DND-41 (cell line): ENCODE measurements at regions not wholly inside any gene's neighbourhood (a gene's known extent, or its start where the extent isn't known, plus 50 kb on each side); places are given as distances from the start of the nearest gene placed in this dataset.

Experiments
- EZH2 ChIP-seq: IDR thresholded peaks from 3 replicates; pipeline ENCODE4 v1.6.1; 2012; ENCODE audit warnings: borderline replicate concordance, low read depth, mild to moderate bottlenecking, moderate library complexity, low read length, inconsistent platforms; ENCODE audit not compliant: severe bottlenecking
- TF ChIP-seq, protein P1 (sequence below): IDR thresholded peaks from 2 replicates; pipeline ENCODE4 v1.5.1; 2012; ENCODE audit warnings: borderline replicate concordance, low read length, moderate library complexity, mild to moderate bottlenecking; ENCODE audit not compliant: poor library complexity, severe bottlenecking; ENCODE audit errors: extremely low read depth

DNA sequence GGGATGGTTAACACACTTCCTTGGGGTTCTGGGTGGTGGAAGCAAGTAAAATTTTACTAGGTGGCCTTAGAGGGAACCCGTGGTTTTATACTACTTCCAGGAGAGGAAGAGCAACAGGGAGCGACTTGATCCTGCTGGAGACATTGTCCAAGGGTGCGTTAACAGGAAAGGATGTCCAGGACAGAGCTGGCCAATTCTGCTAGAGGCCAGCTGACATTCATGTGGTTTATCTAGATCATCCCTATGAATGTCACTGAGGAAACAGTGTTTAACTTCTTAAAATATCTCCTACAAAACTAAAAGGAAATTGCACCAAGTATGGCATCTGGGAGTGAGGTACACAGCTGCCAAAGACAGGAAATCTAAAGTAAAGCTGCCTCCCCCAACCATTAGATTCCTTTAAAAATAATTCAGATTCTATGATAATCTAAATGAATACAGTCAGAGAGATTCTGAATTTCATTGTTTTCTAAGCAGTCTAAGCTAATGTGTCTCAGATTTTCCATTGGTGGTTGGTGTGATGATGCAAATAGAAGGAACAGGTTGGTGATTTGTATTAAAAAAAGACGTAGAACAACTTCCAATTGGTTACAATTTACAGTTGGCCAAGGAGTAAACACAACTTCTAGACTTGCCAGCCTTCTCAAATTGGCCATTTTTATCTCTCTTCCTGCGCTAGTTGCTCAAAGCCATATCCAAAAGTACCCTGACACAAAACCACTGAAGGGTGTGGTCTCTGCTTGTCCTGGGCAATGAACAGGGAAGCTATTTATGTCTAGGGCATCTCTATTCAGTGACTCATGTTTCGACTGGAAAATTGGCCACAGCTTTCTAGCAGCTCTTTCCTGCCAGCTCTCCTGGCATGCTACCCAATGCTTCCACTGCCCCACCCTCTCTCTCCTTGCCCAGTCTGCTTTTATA is 574.7 kb upstream of the MEF2C start:
- TF ChIP-seq, protein P1, sequence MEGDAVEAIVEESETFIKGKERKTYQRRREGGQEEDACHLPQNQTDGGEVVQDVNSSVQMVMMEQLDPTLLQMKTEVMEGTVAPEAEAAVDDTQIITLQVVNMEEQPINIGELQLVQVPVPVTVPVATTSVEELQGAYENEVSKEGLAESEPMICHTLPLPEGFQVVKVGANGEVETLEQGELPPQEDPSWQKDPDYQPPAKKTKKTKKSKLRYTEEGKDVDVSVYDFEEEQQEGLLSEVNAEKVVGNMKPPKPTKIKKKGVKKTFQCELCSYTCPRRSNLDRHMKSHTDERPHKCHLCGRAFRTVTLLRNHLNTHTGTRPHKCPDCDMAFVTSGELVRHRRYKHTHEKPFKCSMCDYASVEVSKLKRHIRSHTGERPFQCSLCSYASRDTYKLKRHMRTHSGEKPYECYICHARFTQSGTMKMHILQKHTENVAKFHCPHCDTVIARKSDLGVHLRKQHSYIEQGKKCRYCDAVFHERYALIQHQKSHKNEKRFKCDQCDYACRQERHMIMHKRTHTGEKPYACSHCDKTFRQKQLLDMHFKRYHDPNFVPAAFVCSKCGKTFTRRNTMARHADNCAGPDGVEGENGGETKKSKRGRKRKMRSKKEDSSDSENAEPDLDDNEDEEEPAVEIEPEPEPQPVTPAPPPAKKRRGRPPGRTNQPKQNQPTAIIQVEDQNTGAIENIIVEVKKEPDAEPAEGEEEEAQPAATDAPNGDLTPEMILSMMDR, result no peak
- no peak for TF ChIP-seq EZH2
